ENCODE measurements at regions not wholly inside any gene's neighbourhood (a gene's known extent, or its start where the extent isn't known, plus 50 kb on each side); places are given as distances from the start of the nearest gene placed in this dataset.

- ATAC-seq: no peak
- intact Hi-C loops (cut with micrococcal nuclease): no loop called here
- no peak for DNase-seq
Observed at GRCh38 chr9:95764533-95765319, 110.8 kb upstream of the ERCC6L2 start.

DNA sequence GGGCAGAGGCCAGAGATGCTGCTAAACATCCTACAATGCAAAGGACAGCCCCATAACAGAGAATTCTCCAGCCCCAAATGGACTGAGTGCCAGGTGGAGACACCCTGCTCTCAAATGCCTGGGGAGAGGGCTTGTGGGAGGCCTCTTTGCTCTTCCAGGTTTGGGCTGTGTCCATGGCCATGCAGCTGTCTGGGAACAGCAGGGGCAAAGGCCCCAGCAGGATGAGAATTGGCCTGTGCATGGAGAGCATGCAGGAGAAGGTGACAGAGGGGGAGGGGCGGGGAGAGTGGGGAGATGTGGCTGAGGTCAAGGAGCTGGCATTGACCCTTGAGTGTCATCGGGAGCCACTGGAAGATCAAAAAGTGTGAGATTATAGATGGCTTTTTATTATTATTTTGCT lies 111.5 kb upstream of the ERCC6L2 start:
- no peak for ATAC-seq
- no peak for DNase-seq
- intact Hi-C loops (cut with micrococcal nuclease): no loop called here

GRCh38 chr9:95763006-95763405 lies 112.5 kb upstream of the ERCC6L2 start:
- intact Hi-C loops (cut with micrococcal nuclease): no loop called here
- no peak for DNase-seq
- no peak for ATAC-seq

GRCh38 chr9:95762322-95762721 lies 113.2 kb upstream of the ERCC6L2 start:
- intact Hi-C loops (cut with micrococcal nuclease): no loop called here
- ATAC-seq (no peak), DNase-seq (no peak)

- ATAC-seq: no peak
- intact Hi-C loops (cut with micrococcal nuclease): no loop called here
Observed at GRCh38 chr9:95760791-95761190, 114.7 kb upstream of the ERCC6L2 start.

GRCh38 chr9:95757439-95757838 lies 118.1 kb upstream of the ERCC6L2 start:
- intact Hi-C loops (cut with micrococcal nuclease): no loop called here
- no peak for DNase-seq
- ATAC-seq: no peak

More at GRCh38 chr9:95760791-95761190, 114.7 kb upstream of the ERCC6L2 start:
- DNase-seq: no peak

DNA sequence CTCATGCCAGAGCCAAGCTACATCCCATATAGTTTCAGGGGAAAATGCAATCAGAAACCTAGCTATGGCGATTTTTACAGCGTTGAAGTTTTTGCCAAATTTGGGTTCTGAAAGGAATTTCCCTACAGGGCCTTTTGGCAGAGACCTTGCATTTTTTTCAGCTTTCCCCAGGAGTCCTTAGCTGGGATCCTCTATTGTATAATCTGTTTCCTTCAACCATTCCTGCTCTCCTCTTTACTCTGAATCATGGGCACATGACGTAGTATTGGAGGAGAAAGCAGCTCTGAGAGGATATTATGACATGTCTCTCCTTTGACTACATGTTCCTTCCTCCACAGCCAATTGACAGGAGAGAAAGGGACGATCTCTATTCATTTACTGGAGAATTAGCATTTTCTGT lies 118.5 kb upstream of the ERCC6L2 start:
- intact Hi-C loops (cut with micrococcal nuclease): no loop called here
- ATAC-seq: peak; percentile 71
- no peak for DNase-seq

- no peak for DNase-seq
- intact Hi-C loops (cut with micrococcal nuclease): no loop called here
Observed at GRCh38 chr9:95756101-95756500, 119.4 kb upstream of the ERCC6L2 start.

GRCh38 chr9:95755421-95755730 lies 120.1 kb upstream of the ERCC6L2 start:
- intact Hi-C loops (cut with micrococcal nuclease): no loop called here
- DNase-seq (no peak), ATAC-seq (no peak)

More at GRCh38 chr9:95756101-95756500, 119.4 kb upstream of the ERCC6L2 start:
- ATAC-seq: no peak

DNA sequence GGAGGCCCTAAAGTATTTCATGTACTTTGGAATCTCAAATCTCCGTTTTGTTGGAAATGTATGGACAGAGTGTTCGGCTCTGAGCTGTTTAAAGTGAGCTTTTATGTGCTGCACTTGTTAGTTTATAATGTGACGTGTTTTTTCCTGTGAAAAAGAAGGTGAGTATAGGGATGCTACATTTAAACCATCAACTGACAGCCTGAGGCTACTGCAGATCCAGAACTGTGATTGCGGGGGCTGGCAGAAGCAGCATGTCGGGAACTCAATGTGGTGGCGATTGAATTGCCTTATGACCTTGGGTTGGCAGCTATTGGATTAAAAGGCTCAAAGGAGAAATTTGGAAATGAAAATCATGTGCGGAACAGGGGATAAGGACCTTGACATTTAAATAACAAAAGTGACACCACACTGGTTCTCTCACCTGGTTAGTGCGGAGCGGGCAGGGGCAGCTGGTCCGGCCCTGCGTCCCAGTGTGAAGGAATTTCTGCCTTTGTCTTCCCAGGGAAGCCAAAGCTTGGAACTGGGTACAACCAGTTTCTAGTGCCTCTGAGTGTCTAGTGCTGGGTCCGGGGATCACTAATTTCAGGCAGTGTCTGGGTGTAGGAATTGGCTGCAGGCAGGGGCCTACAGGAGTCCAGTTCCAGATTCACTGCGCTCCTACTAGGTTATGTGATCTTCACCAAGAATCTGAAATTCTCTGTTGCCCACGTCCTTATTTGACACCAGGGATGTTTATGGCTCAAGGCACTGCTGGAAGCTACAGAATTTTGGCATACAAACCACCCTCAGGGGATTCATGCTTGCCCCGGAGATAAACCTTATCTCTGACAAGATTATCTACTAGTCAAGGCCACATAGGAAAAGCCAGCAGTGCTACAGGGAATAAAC lies 120.7 kb upstream of the ERCC6L2 start:
- intact Hi-C loops (cut with micrococcal nuclease): no loop called here
- DNase-seq (no peak), ATAC-seq (no peak)

DNA sequence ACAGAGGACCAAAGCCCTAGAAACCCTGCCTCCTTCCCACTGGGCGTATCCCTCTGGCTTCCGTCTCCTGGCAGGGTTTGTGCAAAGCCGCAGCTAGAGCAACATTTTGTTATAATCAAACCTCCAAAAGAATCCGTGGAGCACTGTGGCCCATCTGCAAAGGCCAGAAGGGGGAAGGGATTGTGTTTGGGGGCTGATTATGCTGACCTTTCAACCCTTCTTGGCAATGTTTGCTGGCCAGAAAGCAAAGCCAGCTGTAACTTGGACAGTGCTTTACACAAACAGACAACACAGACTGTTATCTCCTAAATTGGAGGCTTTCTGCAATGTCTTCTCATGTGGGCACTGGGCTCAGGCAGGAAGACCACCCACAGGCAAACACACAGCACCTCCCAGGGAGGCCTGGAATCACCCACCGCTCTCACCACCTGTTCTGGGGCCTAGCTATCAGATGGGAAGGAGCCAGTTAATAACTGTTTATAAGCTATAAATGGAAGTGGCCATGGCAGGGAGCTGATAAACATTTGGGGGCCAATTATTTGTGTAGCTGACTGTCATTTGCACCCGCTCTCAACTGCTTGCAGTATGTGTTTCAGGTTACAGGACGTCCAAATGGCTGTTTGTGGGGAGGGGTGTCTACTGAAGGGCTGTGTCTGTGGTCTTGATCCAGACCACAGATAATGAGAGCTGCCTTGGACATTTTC lies 121.6 kb upstream of the ERCC6L2 start:
- peak; percentile 87 for ATAC-seq
- intact Hi-C loops (cut with micrococcal nuclease): no loop called here
- DNase-seq: peak; percentile 58

GRCh38 chr9:95752129-95752731 lies 123.3 kb upstream of the ERCC6L2 start:
- no peak for ATAC-seq
- no peak for DNase-seq
- intact Hi-C loops (cut with micrococcal nuclease): no loop called here

DNA sequence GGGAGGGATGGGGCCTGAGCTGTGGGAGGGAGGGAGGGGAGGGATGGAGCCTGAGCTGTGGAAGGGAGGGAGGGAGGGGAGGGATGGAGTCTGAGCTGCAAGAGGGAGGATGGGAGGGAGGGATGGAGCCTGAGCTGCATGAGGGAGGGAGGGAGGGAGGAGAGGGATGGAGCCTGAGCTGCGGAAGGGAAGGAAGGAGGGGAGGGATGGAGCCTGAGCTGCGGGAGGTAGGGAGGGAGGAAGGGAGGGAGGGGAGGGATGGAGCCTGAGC lies 124.0 kb upstream of the ERCC6L2 start:
- intact Hi-C loops (cut with micrococcal nuclease): no loop called here
- ATAC-seq (no peak), DNase-seq (no peak)

- ATAC-seq (no peak), DNase-seq (no peak)
- intact Hi-C loops (cut with micrococcal nuclease): no loop called here
Observed at GRCh38 chr9:95750725-95751519, 124.6 kb upstream of the ERCC6L2 start.

GRCh38 chr9:95749493-95749892 lies 126.0 kb upstream of the ERCC6L2 start:
- no peak for ATAC-seq

DNA sequence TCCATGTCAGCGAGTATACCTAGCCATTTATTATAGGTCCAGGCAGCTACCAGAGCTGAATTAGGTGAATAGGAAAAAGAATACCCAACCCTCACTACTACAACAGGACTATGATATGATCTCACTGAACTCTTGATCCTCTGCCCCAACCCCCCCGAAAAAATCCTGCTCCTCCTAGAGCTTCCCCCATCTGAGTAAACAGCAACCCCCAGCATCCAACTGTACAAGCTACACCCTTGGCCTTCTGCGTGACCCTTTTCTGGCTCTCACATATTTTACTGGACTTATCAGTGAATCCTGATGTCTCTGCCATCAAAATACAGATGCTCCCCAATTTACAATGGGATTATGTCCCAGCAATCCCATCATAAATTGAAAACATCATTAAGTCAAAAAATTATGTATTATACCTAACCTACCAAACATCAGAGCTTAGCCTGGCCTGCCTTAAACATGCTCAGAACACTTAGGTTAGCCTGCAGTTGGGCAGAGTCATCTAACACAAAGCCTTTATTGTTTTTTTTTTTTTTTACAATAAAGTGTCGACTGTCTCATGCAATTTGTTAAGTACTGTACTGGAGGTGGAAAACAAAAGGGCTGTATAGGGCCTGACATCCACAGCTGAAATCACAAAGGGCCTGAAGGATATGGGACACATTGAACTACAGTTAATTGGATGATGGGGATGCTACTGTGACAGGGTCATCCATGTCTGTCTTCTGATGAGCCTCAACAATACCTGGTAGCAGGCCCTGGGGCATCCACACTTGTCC lies 128.9 kb upstream of the ERCC6L2 start:
- ATAC-seq (no peak), DNase-seq (no peak)
- intact Hi-C loops (cut with micrococcal nuclease): no loop called here

More at GRCh38 chr9:95749493-95749892, 126.0 kb upstream of the ERCC6L2 start:
- DNase-seq: no peak
- intact Hi-C loops (cut with micrococcal nuclease): no loop called here

GRCh38 chr9:95742821-95743220 lies 132.7 kb upstream of the ERCC6L2 start:
- ATAC-seq: no peak
- DNase-seq: no peak
- intact Hi-C loops (cut with micrococcal nuclease): no loop called here

DNA sequence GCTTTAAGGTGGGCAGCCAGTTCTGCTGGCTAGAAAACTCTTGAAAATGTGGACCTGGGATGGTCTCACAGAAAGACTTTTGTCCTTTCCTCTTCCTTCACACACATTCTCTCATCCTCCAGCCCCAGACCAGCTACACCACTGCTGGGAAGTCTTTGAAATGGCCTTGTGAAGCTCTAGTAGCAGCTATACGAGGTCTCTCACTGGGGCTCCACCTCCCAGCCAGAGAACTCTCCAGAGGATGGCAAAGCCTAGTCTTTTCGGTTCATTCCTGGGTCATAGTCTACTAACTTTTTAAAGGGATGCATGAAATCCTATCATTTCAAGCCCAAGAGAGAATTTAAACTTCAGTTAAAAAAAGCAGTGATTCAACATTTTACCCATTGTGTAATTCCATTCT lies 133.9 kb upstream of the ERCC6L2 start:
- ATAC-seq: no peak
- no peak for DNase-seq
- intact Hi-C loops (cut with micrococcal nuclease): no loop called here
